Transverse colon (tissue), 3 donors: ENCODE measurements at regions not wholly inside any gene's neighbourhood (a gene's known extent, or its start where the extent isn't known, plus 50 kb on each side); places are given as distances from the start of the nearest gene placed in this dataset.

Experiments used
- CTCF ChIP-seq, 5 experiments: fragments of 200-600 bp in 3 of 5; fragments of 450-650 bp in 2 of 5; sonication (generic) in 3 of 5; IDR thresholded peaks; 1 replicate in 2 of 5; 2 replicates in 3 of 5; pipeline ENCODE4 v1.5.1; 2016 to 2017; ENCODE audit warnings: antibody characterized with exemption in 5 of 5, inconsistent platforms in 3 of 5, mild to moderate bottlenecking in 2 of 5, moderate library complexity in 1 of 5
- EP300 ChIP-seq: sonication (generic); formaldehyde crosslinking; IDR thresholded peaks from one replicate; pipeline ENCODE4 v1.6.1; 2017; ENCODE audit warnings: antibody characterized with exemption, low read depth
- POLR2A ChIP-seq: fragments of 450-650 bp; IDR thresholded peaks from one replicate; pipeline ENCODE4 v1.6.1; 2016; ENCODE audit warnings: antibody characterized with exemption, mild to moderate bottlenecking, moderate library complexity

DNA sequence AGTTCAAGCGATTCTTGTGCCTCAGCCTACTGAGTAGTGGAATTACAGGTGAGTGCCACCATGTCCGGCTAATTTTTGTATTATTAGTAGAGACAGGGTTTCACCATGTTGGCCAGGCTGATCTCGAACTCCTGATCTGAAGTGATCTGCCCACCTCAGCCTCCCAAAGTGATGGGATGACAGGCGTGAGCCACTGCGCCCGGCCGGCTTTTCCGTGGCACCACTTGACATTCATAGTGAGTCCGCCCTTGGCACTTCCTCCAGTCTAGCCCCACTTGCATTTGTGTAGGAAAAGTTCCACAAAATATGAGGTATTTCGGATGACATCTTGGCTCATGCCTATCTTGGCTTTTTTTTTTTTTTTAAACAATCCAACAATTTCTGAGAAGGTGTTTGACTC is 128.1 kb upstream of the ACBD5 start:
- no peak for TF ChIP-seq CTCF (IDR thresholded peaks at IDR 0.05)
- no peak for TF ChIP-seq EP300
- TF ChIP-seq POLR2A: no peak
